ENCODE measurements at regions not wholly inside any gene's neighbourhood (a gene's known extent, or its start where the extent isn't known, plus 50 kb on each side); places are given as distances from the start of the nearest gene placed in this dataset.

GRCh38 chr20:17881741-17882064, 86.9 kb downstream of the SNX5 start:
- Histone ChIP-seq H3K36me3 (no peaks in the 10 kb centered on the region), H3K9me3 (no peaks in the 10 kb centered on the region), H3K27me3 (no peaks in the 10 kb centered on the region), H3K4me3 (no peak overlapping the region), H3K27ac (no peak overlapping the region), H3K4me1 (peaks cover 0 to 8% (median 4%) of the 10 kb centered on the region in 4 donors)
- peak in 1 of 3 donors; percentile 36 for DNase-seq
- no peak for TF ChIP-seq POLR2A (IDR thresholded peaks at IDR 0.05)
- TF ChIP-seq CTCF (IDR thresholded peaks at IDR 0.05): no peak

GRCh38 chr20:17878912-17879602, 89.5 kb downstream of the SNX5 start:
- DNase-seq: peak in 1 of 3 donors; percentile 49

GRCh38 chr20:17878069-17878911, 90.3 kb downstream of the SNX5 start:
- Histone ChIP-seq H3K27ac (peak overlapping the region in 2 of 4 donors; percentile 14 to 20), H3K36me3 (no peaks in the 10 kb centered on the region), H3K27me3 (no peaks in the 10 kb centered on the region), H3K9me3 (no peaks in the 10 kb centered on the region), H3K4me3 (no peak overlapping the region), H3K4me1 (peaks cover 0 to 42% (median 12%) of the 10 kb centered on the region in 4 donors)
- TF ChIP-seq CTCF (IDR thresholded peaks at IDR 0.05) (no peak), POLR2A (IDR thresholded peaks at IDR 0.05) (no peak)
- no peak for DNase-seq

More at GRCh38 chr20:17878912-17879602, 89.5 kb downstream of the SNX5 start:
- Histone ChIP-seq H3K9me3 (no peaks in the 10 kb centered on the region), H3K27me3 (no peaks in the 10 kb centered on the region), H3K36me3 (no peaks in the 10 kb centered on the region), H3K4me1 (peaks cover 0 to 35% (median 12%) of the 10 kb centered on the region in 4 donors), H3K27ac (peak overlapping the region in 1 of 4 donors; percentile 14), H3K4me3 (no peak overlapping the region)
- no peak for TF ChIP-seq POLR2A (IDR thresholded peaks at IDR 0.05)
- peak in 1 of 6 experiments; percentile 15 for TF ChIP-seq CTCF (IDR thresholded peaks at IDR 0.05)

- TF ChIP-seq CTCF (IDR thresholded peaks at IDR 0.05): no peak
- no peak for TF ChIP-seq POLR2A (IDR thresholded peaks at IDR 0.05)
- H3K27ac ChIP-seq: peak overlapping the region in 3 of 4 donors; percentile 41 to 91 (median 85)
- no peak for DNase-seq
Measured at GRCh38 chr20:17875981-17876385, 92.6 kb downstream of the SNX5 start.

GRCh38 chr20:17875106-17875980, 93.3 kb downstream of the SNX5 start:
- Histone ChIP-seq H3K4me3 (peak overlapping the region in 1 of 4 donors; percentile 10), H3K27me3 (no peaks in the 10 kb centered on the region), H3K9me3 (no peaks in the 10 kb centered on the region), H3K36me3 (no peaks in the 10 kb centered on the region), H3K27ac (peak overlapping the region in 3 of 4 donors; percentile 73 to 91 (median 85)), H3K4me1 (peaks cover 0 to 44% (median 12%) of the 10 kb centered on the region in 4 donors)
- TF ChIP-seq CTCF (IDR thresholded peaks at IDR 0.05) (no peak), POLR2A (IDR thresholded peaks at IDR 0.05) (peak in 1 of 2 donors; percentile 51)
- DNase-seq: peak in 2 of 3 donors; percentile 94 to 96

More at GRCh38 chr20:17875981-17876385, 92.6 kb downstream of the SNX5 start:
- Histone ChIP-seq H3K27me3 (no peaks in the 10 kb centered on the region), H3K4me1 (peaks cover 0 to 44% (median 12%) of the 10 kb centered on the region in 4 donors), H3K9me3 (no peaks in the 10 kb centered on the region), H3K4me3 (no peak overlapping the region), H3K36me3 (no peaks in the 10 kb centered on the region)
